Dendritic cell treated with granulocyte-macrophage colony-stimulating factor and Interleukin-4, amounts not matched to agents 40 ng/mL and 50 ng/mL, for 4 days (primary cell): ENCODE measurements at regions not wholly inside any gene's neighbourhood (a gene's known extent, or its start where the extent isn't known, plus 50 kb on each side); places are given as distances from the start of the nearest gene placed in this dataset.
"Not testable (repeated sequence)": the region's sequence is repeated elsewhere in the genome, so short reads cannot be mapped to it uniquely, and the experiment has no call there.

Source experiments
- H3K27ac Mint-ChIP-seq: one replicate; pipeline ENCODE4 v1.8.0; 2022; ENCODE audit warnings: mild to moderate bottlenecking, mixed read lengths
- H3K27me3 Mint-ChIP-seq: one replicate; pipeline ENCODE4 v1.8.0; 2022; ENCODE audit warnings: mild to moderate bottlenecking, mixed read lengths
- H3K36me3 Mint-ChIP-seq: one replicate; pipeline ENCODE4 v1.8.0; 2022; ENCODE audit warnings: low read depth, mixed read lengths
- H3K4me1 Mint-ChIP-seq: one replicate; pipeline ENCODE4 v1.8.0; 2022; ENCODE audit warnings: low read depth, mixed read lengths
- H3K4me3 Mint-ChIP-seq: one replicate; pipeline ENCODE4 v1.8.0; 2022; ENCODE audit warnings: mild to moderate bottlenecking, moderate library complexity, mixed read lengths
- H3K9me3 Mint-ChIP-seq: one replicate; pipeline ENCODE4 v1.8.0; 2022; ENCODE audit warnings: mixed read lengths
- intact Hi-C: fragments of 100-400 bp; cut with micrococcal nuclease; formaldehyde crosslinking; loops from one replicate; pipeline ENCODE4 v1.15.0; 2022

DNA sequence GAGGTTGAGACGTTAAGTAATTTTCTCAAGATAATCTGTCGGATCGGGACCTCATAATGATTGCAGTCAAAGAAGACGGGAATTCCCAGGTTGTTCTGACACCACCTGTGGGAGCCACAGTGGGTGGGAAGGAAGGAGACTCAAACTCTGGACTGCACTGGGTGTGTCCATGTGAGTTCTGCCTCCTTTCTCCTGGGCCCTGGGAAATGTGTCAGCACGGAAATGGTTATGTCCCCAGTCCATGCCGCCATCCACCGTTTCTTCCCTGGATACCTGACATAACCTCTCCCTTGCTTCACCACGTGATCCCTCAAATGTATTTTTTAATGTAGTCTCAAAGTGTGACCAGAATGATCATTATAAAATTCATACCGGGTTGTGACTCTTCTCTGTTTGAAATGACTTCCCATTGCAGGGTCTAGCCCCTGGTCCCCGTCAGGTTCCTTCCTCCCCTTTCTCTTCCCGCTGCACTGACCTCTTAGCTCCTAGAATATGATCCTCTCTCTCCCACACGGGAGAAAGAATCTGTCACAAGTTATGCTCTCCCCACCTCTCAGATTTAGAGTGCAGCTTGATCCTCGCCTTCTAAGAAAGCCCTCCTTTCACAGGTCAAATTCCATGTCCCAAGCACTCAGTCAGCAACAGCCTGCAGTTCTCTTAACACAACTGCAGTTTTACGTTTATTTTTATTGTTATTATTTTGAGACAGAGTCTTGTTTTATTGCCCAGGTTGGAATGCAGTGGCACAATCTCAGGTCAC is 820.0 kb upstream of the EEF2KMT start:
- Mint-ChIP-seq H3K27ac (no peak overlapping the region), H3K4me3 (no peak overlapping the region), H3K27me3 (no peaks in the 10 kb centered on the region), H3K36me3 (no peaks in the 10 kb centered on the region), H3K9me3 (no peaks in the 10 kb centered on the region), H3K4me1 (no peaks in the 10 kb centered on the region)
- intact Hi-C loops, result no loop called here

DNA sequence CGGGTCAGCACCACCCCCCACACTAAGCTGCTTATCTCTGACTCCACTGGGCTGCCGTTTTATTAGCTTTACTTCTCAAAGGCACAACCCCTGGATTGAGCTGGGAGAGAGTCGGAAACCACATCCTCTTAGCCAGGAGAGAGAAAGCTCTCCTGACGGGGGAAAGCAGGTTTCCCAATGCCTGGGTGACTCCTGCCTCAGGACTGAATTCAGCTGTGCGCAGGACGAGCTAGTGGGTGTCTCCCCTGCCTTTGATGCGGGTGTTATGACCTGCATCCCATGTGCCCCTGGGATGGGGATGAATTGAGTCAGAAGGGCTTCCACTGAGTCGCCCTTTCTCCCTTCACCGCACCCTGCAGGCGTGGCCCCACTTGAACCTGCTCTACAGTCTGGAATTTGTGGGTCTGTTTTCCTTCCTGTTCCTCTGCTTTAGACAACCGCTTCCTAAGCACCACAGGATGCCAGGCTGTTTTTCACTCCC is 819.2 kb upstream of the EEF2KMT start:
- H3K27ac Mint-ChIP-seq, result no peak overlapping the region
- no peaks in the 10 kb centered on the region for H3K9me3 Mint-ChIP-seq
- intact Hi-C loops, result no loop called here
- no peaks in the 10 kb centered on the region for H3K4me1 Mint-ChIP-seq
- H3K36me3 Mint-ChIP-seq, result no peaks in the 10 kb centered on the region
- no peaks in the 10 kb centered on the region for H3K27me3 Mint-ChIP-seq
- H3K4me3 Mint-ChIP-seq, result no peak overlapping the region

DNA sequence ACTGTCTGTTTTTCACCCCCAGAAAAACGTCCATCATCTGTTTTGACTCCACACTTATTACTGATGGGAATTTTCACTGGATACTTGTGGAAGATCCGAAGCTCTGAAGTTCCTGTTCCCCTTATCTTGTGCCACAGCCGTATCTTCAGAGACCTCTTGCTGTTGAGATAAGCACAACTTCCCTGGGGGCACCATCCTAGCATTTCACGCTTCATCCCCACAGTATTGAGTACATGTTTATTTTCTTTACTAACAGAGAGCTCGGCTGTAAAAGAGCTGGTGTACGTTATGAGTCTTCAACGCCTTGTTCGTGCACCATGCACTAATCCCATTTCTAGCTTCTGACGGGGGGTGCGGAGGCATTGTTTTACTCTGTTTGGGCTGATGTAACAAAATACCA is 813.6 kb upstream of the EEF2KMT start:
- H3K9me3 Mint-ChIP-seq, result no peaks in the 10 kb centered on the region
- no peaks in the 10 kb centered on the region for H3K27me3 Mint-ChIP-seq
- intact Hi-C loops, result no loop called here
- H3K4me3 Mint-ChIP-seq, result no peak overlapping the region
- no peaks in the 10 kb centered on the region for H3K4me1 Mint-ChIP-seq
- H3K27ac Mint-ChIP-seq, result no peak overlapping the region
- no peaks in the 10 kb centered on the region for H3K36me3 Mint-ChIP-seq

DNA sequence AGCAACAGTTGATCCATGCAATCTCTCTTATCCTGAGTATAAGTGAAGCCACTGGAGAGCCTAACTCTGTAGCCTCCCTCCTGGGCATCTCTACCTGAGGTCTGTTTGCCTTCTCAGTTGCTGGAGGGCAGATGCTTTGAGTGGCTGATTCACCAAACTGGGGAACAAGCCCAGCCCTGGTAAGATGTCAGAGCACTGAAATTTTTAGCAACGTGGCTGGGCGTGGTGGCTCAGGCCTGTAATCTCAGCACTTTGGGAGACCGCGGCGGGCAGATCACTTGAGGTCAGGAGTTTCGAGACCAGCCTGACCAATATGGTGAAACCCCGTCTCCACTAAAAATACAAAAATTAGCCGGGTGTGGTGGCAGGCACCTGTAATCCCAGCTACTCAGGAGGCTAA is 812.0 kb upstream of the EEF2KMT start:
- intact Hi-C loops, H3K4me3 Mint-ChIP-seq: not testable (repeated sequence)

DNA sequence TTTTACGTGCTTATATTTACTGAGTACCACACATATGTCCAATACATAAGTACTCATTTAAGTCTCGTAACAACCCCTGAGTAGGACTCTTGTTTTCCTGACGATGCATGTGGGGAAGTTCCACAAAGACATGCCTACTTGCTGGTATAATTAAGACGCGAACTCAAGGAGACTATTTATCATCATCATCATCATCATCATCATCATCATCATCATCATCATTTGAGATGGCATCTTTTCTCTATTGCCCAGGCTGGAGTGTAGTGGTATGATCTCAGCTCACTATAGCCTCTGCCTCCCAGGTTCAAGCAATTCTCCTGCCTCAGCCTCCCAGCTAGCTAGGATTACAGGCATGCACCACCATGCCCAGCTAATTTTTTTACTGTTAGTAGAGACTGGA is 809.9 kb upstream of the EEF2KMT start:
- no peak overlapping the region for H3K27ac Mint-ChIP-seq
- H3K36me3 Mint-ChIP-seq, result no peaks in the 10 kb centered on the region
- intact Hi-C loops, result no loop called here
- H3K4me1 Mint-ChIP-seq, result no peaks in the 10 kb centered on the region
- H3K27me3 Mint-ChIP-seq, result no peaks in the 10 kb centered on the region
- H3K9me3 Mint-ChIP-seq, result no peaks in the 10 kb centered on the region
- H3K4me3 Mint-ChIP-seq, result no peak overlapping the region

More for the DNA sequence above, 812.0 kb upstream of the EEF2KMT start:
- H3K9me3 Mint-ChIP-seq, H3K4me1 Mint-ChIP-seq, H3K27me3 Mint-ChIP-seq, H3K27ac Mint-ChIP-seq, H3K36me3 Mint-ChIP-seq: not testable (repeated sequence)

DNA sequence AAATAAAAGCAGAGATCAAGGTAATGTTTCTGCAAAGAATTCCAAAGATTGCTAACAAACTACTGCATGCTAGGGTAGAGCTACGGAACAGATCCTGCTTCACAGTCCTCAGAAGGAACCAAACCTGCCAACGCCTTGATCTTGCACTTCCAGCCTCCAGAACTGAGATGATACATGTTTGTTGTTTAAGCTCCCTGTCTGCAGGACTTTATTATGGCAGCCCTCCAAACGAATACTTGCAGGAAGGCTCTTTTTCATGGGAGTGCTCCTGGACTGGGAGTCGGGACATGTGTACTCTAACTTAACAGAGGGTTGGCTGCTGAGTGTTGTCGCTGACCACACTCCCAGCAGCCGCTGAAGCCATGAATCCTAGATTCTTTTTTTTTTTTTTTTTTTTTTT is 808.8 kb upstream of the EEF2KMT start:
- Mint-ChIP-seq H3K36me3 (no peaks in the 10 kb centered on the region), H3K4me3 (no peak overlapping the region), H3K27me3 (no peaks in the 10 kb centered on the region), H3K9me3 (no peaks in the 10 kb centered on the region), H3K27ac (no peak overlapping the region), H3K4me1 (no peaks in the 10 kb centered on the region)
- intact Hi-C loops, result no loop called here

DNA sequence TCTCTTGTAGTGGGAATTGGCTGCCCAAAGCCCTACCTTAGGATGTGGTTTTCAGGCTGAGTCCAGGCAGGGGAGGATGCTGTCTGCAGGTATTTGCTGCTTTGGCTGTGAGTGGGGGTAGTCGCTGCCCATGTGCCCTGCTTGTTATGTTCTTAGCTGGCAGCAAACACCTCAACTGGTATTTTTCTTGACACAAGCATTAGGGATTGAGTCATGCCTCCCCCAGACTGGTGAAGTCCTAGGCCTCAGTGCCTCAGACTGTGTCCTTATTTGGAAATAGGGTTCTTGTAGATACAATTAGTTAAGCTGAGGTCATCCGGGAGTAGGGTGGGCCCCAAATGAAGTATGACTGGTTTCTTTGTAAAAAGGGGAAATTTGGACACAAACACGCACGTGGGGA is 808.3 kb upstream of the EEF2KMT start:
- Mint-ChIP-seq H3K36me3 (no peaks in the 10 kb centered on the region), H3K4me3 (no peak overlapping the region), H3K4me1 (no peaks in the 10 kb centered on the region), H3K9me3 (peaks cover 3% of the 10 kb centered on the region), H3K27me3 (no peaks in the 10 kb centered on the region), H3K27ac (no peak overlapping the region)
- intact Hi-C loops, result no loop called here

DNA sequence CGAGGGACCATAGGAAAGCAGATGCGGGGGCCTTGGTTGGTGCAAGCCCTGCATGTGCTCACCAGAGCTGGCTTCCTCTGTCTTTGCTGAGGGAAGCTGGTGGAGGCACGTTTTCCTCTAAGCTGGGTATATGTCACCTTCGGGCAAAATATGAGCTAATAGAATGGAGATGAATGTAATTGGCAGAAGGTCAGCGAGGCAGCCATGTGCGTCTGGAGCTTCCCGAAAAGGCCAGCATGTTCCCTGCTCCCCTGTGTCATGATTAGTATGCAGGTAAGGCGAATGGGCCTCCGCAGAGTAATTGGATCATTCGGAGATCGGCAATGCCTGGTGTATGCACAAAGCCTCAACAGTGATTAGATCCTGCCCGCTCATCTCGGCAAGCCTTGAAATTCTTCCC is 806.2 kb upstream of the EEF2KMT start:
- intact Hi-C loops, result no loop called here
- H3K27ac Mint-ChIP-seq, result no peak overlapping the region

DNA sequence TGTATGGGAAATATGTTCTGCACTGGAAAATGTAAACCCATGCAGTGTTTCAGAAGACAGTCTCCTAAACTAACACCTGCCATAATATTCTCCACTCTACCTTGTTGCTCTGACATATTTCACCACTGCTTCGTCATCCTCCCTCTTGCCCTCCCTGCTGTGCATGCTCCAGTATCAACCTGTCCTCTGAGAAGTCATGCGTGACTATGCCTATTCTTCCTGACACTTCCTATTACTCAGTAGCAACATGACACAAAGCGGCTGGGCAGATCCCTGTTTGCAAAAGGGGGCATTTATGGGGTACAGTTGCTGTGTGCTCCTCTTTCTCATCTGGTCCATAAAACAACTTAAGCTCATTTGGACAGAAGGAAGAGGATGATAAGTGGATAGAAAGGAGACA is 805.6 kb upstream of the EEF2KMT start:
- no peak overlapping the region for H3K27ac Mint-ChIP-seq
- intact Hi-C loops, result no loop called here
- no peaks in the 10 kb centered on the region for H3K27me3 Mint-ChIP-seq
- peaks cover 20% of the 10 kb centered on the region for H3K9me3 Mint-ChIP-seq
- H3K4me1 Mint-ChIP-seq, result no peaks in the 10 kb centered on the region
- no peak overlapping the region for H3K4me3 Mint-ChIP-seq
- H3K36me3 Mint-ChIP-seq, result no peaks in the 10 kb centered on the region

More for the DNA sequence above, 806.2 kb upstream of the EEF2KMT start:
- Mint-ChIP-seq H3K4me1 (no peaks in the 10 kb centered on the region), H3K27me3 (no peaks in the 10 kb centered on the region), H3K9me3 (peaks cover 20% of the 10 kb centered on the region), H3K36me3 (no peaks in the 10 kb centered on the region), H3K4me3 (no peak overlapping the region)

DNA sequence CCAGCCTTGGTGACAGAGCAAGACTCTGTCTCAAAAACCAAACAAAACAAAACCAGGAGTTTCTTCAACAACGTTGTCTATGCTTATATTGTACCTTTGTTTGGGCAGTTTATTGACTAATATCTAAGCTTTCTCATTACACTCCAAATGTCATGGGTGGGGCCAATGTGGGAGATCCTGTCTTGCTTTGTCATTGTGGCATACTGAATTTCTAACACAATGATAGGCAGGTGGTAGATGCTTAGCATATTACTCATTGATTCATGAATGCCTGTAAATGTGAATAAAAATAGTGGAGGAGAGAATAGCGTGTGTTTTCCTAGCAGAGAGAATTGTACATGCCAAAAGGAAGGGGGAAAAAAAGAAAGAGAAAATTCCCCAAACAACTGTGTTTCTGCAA is 802.5 kb upstream of the EEF2KMT start:
- Mint-ChIP-seq H3K27me3 (no peaks in the 10 kb centered on the region), H3K4me3 (no peak overlapping the region), H3K36me3 (no peaks in the 10 kb centered on the region), H3K27ac (no peak overlapping the region), H3K9me3 (peaks cover 20% of the 10 kb centered on the region), H3K4me1 (no peaks in the 10 kb centered on the region)
- intact Hi-C loops, result no loop called here

DNA sequence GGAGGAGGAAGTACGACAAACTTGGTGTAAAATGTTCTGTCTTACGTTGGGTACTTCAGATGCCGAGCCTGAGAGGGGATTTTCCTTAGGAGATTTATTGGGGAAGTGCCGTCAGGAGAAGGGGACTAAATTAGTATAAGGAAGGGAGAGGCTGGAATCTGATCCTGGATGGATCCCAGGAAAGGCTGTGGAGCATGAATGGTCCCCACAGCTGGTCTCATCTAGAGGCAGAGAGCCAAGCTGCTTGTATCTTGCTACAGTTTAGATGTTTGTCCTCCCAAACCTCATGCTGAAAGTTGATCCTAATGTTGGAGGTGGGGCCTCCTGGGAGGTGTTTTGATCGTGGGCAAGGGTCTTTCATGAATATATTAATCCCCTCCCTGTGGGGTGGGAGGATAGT is 798.4 kb upstream of the EEF2KMT start:
- H3K27ac Mint-ChIP-seq, result no peak overlapping the region
- peaks cover 28% of the 10 kb centered on the region for H3K9me3 Mint-ChIP-seq
- H3K27me3 Mint-ChIP-seq, result no peaks in the 10 kb centered on the region
- H3K4me3 Mint-ChIP-seq, result no peak overlapping the region
- no peaks in the 10 kb centered on the region for H3K36me3 Mint-ChIP-seq
- intact Hi-C loops, result no loop called here
- no peaks in the 10 kb centered on the region for H3K4me1 Mint-ChIP-seq

DNA sequence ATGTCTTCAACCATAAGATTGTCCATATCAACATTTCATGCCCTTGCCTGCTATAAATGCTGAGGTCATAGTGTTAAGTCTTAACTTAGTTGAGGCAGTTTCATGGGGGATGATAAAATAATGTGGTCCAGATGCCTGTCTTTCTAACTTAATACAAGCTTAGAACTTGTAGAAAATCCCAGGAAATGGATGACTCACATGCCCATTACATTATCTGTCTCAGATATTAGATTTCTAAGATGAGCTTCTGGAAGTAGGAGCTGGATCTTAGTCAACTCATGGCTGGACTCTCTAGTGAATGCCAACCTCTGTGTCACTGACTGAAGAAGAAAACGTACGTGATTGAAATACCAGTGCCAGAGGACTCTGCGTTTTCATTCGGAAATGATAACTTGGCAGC is 797.5 kb upstream of the EEF2KMT start:
- H3K4me1 Mint-ChIP-seq, result no peaks in the 10 kb centered on the region
- peaks cover 20% of the 10 kb centered on the region for H3K9me3 Mint-ChIP-seq
- intact Hi-C loops, result no loop called here
- H3K36me3 Mint-ChIP-seq, result no peaks in the 10 kb centered on the region
- no peak overlapping the region for H3K27ac Mint-ChIP-seq
- no peaks in the 10 kb centered on the region for H3K27me3 Mint-ChIP-seq
- no peak overlapping the region for H3K4me3 Mint-ChIP-seq

DNA sequence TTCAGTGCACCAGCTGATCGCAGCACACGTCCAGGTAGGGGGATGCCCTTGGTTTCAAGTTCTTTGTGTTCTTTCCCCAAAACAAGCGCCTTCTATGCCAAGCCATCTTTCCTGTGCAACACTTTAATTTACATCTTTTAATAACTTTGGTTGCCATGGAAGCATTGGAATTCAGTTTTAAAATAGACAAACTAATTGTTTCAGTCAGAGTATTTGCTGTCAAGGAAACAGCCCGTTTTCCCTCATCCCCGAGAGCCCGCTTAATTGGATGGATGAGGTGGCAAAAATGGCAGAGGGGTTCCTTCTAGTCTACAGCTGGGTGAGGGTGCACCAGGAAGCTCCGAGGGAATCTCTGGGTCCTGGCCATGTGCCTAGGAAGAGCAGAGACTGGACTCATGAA is 793.7 kb upstream of the EEF2KMT start:
- Mint-ChIP-seq H3K27me3 (no peaks in the 10 kb centered on the region), H3K36me3 (no peaks in the 10 kb centered on the region), H3K9me3 (peaks cover 11% of the 10 kb centered on the region), H3K27ac (no peak overlapping the region), H3K4me1 (no peaks in the 10 kb centered on the region), H3K4me3 (no peak overlapping the region)
- intact Hi-C loops, result no loop called here

DNA sequence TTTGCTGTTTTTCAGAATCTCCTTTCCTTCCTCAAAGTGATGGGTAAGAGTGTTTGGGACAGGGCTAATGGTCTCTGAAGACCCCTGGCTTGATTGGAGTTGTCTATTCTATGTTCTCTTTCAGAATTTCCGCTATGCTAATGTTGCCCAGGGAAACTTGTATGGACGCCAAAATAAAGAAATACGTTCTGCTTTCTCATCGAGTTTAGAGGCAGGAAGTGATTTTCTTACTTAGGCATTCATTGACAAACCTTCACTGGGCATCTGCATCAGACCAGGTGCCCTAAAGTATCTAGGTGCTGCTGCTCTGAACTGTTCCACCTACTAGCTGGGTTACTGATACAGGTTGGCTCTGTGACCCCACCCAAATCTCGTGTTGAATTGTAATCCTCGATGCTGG is 787.9 kb upstream of the EEF2KMT start:
- Mint-ChIP-seq H3K4me3 (no peak overlapping the region), H3K9me3 (no peaks in the 10 kb centered on the region), H3K27me3 (no peaks in the 10 kb centered on the region), H3K36me3 (no peaks in the 10 kb centered on the region), H3K4me1 (no peaks in the 10 kb centered on the region), H3K27ac (no peak overlapping the region)
- intact Hi-C loops, result no loop called here

DNA sequence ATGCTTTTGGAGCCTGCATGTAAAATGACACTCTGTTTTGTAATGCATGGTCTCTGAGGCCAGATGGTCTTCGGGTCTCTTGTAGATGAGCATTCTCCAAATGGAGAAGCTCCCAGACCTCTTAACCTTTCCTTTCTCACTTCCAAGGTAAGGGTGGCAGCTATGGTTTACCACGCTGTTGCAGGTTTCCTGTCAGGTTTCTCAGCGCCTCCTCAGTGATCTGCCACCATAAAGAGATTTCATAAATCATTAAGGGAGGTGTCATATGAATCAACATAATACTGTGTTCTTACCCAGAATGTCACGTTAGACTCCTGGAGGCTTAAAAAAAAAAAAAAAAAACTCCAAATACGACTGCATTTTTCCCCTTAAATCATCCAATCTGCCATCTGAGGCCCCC is 787.4 kb upstream of the EEF2KMT start:
- no peaks in the 10 kb centered on the region for H3K36me3 Mint-ChIP-seq
- no peaks in the 10 kb centered on the region for H3K4me1 Mint-ChIP-seq
- no peaks in the 10 kb centered on the region for H3K9me3 Mint-ChIP-seq
- no peaks in the 10 kb centered on the region for H3K27me3 Mint-ChIP-seq
- no peak overlapping the region for H3K4me3 Mint-ChIP-seq
- intact Hi-C loops, result no loop called here
- H3K27ac Mint-ChIP-seq, result no peak overlapping the region
